Spleen (tissue), 7 donors: ENCODE measurements at regions not wholly inside any gene's neighbourhood (a gene's known extent, or its start where the extent isn't known, plus 50 kb on each side); places are given as distances from the start of the nearest gene placed in this dataset.

Experiments used
- CTCF ChIP-seq, 11 experiments: fragments of 200-600 bp in 7 of 11; fragments of 450-650 bp in 4 of 11; sonication (generic) in 4 of 11; IDR thresholded peaks in 8 of 11; conservative IDR thresholded peaks in 3 of 11; 1 replicate in 7 of 11; 2 replicates in 4 of 11; pipeline versions ENCODE4 v1.4.0 to v1.8.0; 2016 to 2021; ENCODE audit warnings: antibody characterized with exemption in 11 of 11, inconsistent platforms in 4 of 11, mild to moderate bottlenecking in 1 of 11
- POLR2A ChIP-seq, 3 donors: fragments of 450-650 bp; IDR thresholded peaks; one replicate each; pipeline ENCODE4 v1.5.1; 2017; ENCODE audit warnings: antibody characterized with exemption in 3 of 3, mild to moderate bottlenecking in 1 of 3
- donor health status: DM: no; HTN: no; CAD: no; lungs with moderate emphysema.
- donor health status: DM: no; HTN: no; CAD: no.
- donor health status: DM: no; HTN: no; CAD: no.

DNA sequence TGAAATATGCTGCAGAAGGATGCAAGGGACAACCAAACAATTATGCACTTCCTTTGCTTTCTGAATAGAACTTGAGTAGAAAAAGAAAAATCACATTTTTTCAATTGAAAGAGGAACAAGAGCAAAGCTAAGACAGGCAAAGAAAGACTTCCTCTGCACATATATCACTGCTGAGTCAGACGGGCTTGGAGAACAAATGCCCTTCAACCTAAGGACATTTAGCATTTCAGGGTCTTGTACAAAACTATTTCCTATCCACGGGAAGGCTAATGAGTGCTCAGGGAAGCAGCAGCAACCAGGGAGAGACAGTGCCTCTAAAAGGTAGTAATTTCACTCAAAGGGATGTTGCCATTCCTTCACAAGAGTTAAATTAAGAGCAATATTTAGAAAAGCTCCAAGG is 570.0 kb upstream of the GCFC2 start:
- TF ChIP-seq POLR2A (IDR thresholded peaks at IDR 0.05) (no peak), CTCF (IDR thresholded peaks at IDR 0.05 in 8 of 11, conservative IDR thresholded peaks at IDR 0.05 in 3 of 11) (no peak)
